SK-N-SH (cell line): ENCODE measurements at regions not wholly inside any gene's neighbourhood (a gene's known extent, or its start where the extent isn't known, plus 50 kb on each side); places are given as distances from the start of the nearest gene placed in this dataset.

Experiments used
- CTCF ChIA-PET: fragments of 300-600, 350-600 bp; formaldehyde crosslinking; extraction: SDS; loops from one replicate; lab custom pipeline; 2021; lab: Yijun Ruan, JAX
- POLR2A ChIA-PET: fragments of 350-600 bp; sonication (Branson Sonifier 250); formaldehyde crosslinking; extraction: SDS; loops from one replicate; lab custom pipeline; 2020; ENCODE audit warnings: antibody characterized with exemption, inconsistent platforms; lab: Yijun Ruan, JAX
- DNase-seq: peaks from one replicate; pipeline ENCODE4 v3.0.0; 2012
- H2AFZ ChIP-seq: fragments of 200-600 bp; sonication (generic); 2 replicates; pipeline ENCODE4 v1.8.1; 2016; ENCODE audit warnings: antibody characterized with exemption, mild to moderate bottlenecking, low read depth
- H3F3A ChIP-seq: fragments of 200-600 bp; sonication (generic); replicated peaks from 2 replicates; pipeline ENCODE3; 2016; ENCODE audit warnings: antibody characterized with exemption, mild to moderate bottlenecking; ENCODE audit not compliant: insufficient read depth
- H3K27ac ChIP-seq, 2 experiments: fragments of 200-500 bp in 1 of 2; fragments of 200-600 bp in 1 of 2; sonication (Bioruptor generic) in 1 of 2; sonication (generic), shearing (Covaris generic) in 1 of 2; 2 replicates each; pipeline versions ENCODE4 v1.5.1 to v1.6.1; 2014 to 2016; ENCODE audit warnings: low read depth in 2 of 2, inconsistent platforms in 1 of 2, low read length in 1 of 2, mild to moderate bottlenecking in 1 of 2, mixed read lengths in 1 of 2
- H3K27me3 ChIP-seq: fragments of 200-600 bp; sonication (generic), shearing (Covaris generic); 2 replicates; pipeline ENCODE4 v1.6.1; 2016; ENCODE audit warnings: mixed run types; ENCODE audit not compliant: insufficient read depth
- H3K36me3 ChIP-seq, 2 experiments: fragments of 200-500 bp in 1 of 2; fragments of 200-600 bp in 1 of 2; sonication (Bioruptor generic) in 1 of 2; sonication (generic) in 1 of 2; replicated peaks in 1 of 2; 2 replicates each; pipeline versions ENCODE3 to v1.5.1; 2014 to 2016; ENCODE audit warnings: low read length in 1 of 2, mild to moderate bottlenecking in 1 of 2; ENCODE audit not compliant: insufficient read depth in 2 of 2, control insufficient read depth in 1 of 2
- H3K4me1 ChIP-seq, 2 experiments: fragments of 200-500 bp in 1 of 2; fragments of 200-600 bp in 1 of 2; sonication (Bioruptor generic) in 1 of 2; sonication (generic), shearing (Covaris generic) in 1 of 2; 2 replicates each; pipeline versions ENCODE4 v1.5.1 to v1.6.1; 2014 to 2016; ENCODE audit warnings: low read depth in 1 of 2, low read length in 1 of 2, mixed run types in 1 of 2; ENCODE audit not compliant: insufficient read depth in 2 of 2, control insufficient read depth in 1 of 2
- H3K4me2 ChIP-seq: fragments of 200-600 bp; sonication (generic), shearing (Covaris generic); 2 replicates; pipeline ENCODE4 v1.6.1; 2017; ENCODE audit warnings: mixed run types
- H3K4me3 ChIP-seq, 2 experiments: fragments of 200-500 bp in 1 of 2; fragments of 200-600 bp in 1 of 2; sonication (Bioruptor generic) in 1 of 2; sonication (generic), shearing (Covaris generic) in 1 of 2; 2 replicates each; pipeline versions ENCODE4 v1.5.1 to v1.8.1; 2014 to 2016; ENCODE audit warnings: low read depth in 2 of 2, inconsistent platforms in 1 of 2, low read length in 1 of 2, mild to moderate bottlenecking in 1 of 2, mixed read lengths in 1 of 2, moderate library complexity in 1 of 2
- H3K79me2 ChIP-seq: fragments of 200-600 bp; sonication (generic); 2 replicates; pipeline ENCODE4 v1.8.1; 2017; ENCODE audit warnings: mild to moderate bottlenecking; ENCODE audit not compliant: insufficient read depth
- H3K9ac ChIP-seq: fragments of 200-600 bp; sonication (generic); 2 replicates; pipeline ENCODE4 v1.6.1; 2017; ENCODE audit warnings: mixed run types
- H3K9me2 ChIP-seq: fragments of 200-600 bp; sonication (generic); 2 replicates; pipeline ENCODE4 v1.6.1; 2017; ENCODE audit warnings: mixed run types
- H3K9me3 ChIP-seq: fragments of 200-600 bp; sonication (generic); 2 replicates; pipeline ENCODE4 v1.6.1; 2017; ENCODE audit warnings: mixed run types, mild to moderate bottlenecking, moderate library complexity
- H4K20me1 ChIP-seq: fragments of 200-600 bp; sonication (generic); 2 replicates; pipeline ENCODE4 v1.6.1; 2017; ENCODE audit warnings: mild to moderate bottlenecking, mixed run types; ENCODE audit not compliant: insufficient read depth
- CHD2 ChIP-seq: fragments of 150-350 bp; IDR thresholded peaks from 2 replicates; pipeline ENCODE4 v1.6.1; 2018; ENCODE audit warnings: low read length; ENCODE audit not compliant: partially characterized antibody
- ELF1 ChIP-seq: IDR thresholded peaks from 2 replicates; pipeline ENCODE4 v1.4.0; 2012
- EZH2phosphoT487 ChIP-seq: fragments of 200-600 bp; sonication (generic); IDR thresholded peaks from 2 replicates; pipeline ENCODE4 v1.6.1; 2017; ENCODE audit warnings: low read depth, mixed run types, mild to moderate bottlenecking, antibody characterized with exemption, moderate library complexity, borderline replicate concordance
- FOXJ3 ChIP-seq: sonication (generic); formaldehyde crosslinking; IDR thresholded peaks from 2 replicates; pipeline ENCODE4 v1.5.1; 2020; ENCODE audit warnings: mild to moderate bottlenecking, missing genetic modification reagents
- GABPA ChIP-seq: IDR thresholded peaks from 2 replicates; pipeline ENCODE4 v1.4.0; 2012; ENCODE audit warnings: low read depth, mild to moderate bottlenecking
- GATA2 ChIP-seq: sonication (generic); formaldehyde crosslinking; IDR thresholded peaks from 2 replicates; pipeline ENCODE4 v1.5.0; 2020; ENCODE audit warnings: mild to moderate bottlenecking, missing genetic modification reagents
- JUND ChIP-seq: IDR thresholded peaks from 2 replicates; pipeline ENCODE4 v1.4.0; 2012
- MEF2A ChIP-seq: IDR thresholded peaks from 2 replicates; pipeline ENCODE4 v1.4.0; 2012; ENCODE audit warnings: low read depth, borderline replicate concordance
- MXI1 ChIP-seq: IDR thresholded peaks from 2 replicates; pipeline ENCODE4 v1.6.1; 2012; ENCODE audit warnings: mild to moderate bottlenecking, low read depth, low read length, improper control_type of control experiment
- NFIC ChIP-seq: IDR thresholded peaks from 2 replicates; pipeline ENCODE4 v1.4.0; 2012; ENCODE audit warnings: borderline replicate concordance
- POLR2AphosphoS5 ChIP-seq: IDR thresholded peaks from 2 replicates; pipeline ENCODE4 v1.6.1; 2012; ENCODE audit warnings: low read depth, low read length
- RXRA ChIP-seq: IDR thresholded peaks from 2 replicates; pipeline ENCODE4 v1.4.0; 2012; ENCODE audit warnings: low read depth, mild to moderate bottlenecking, borderline replicate concordance
- SIN3A ChIP-seq: IDR thresholded peaks from 2 replicates; pipeline ENCODE4 v1.6.1; 2012; ENCODE audit warnings: low read depth, mild to moderate bottlenecking, low read length, moderate library complexity, borderline replicate concordance
- YY1 ChIP-seq: IDR thresholded peaks from 2 replicates; pipeline ENCODE4 v1.4.0; 2012; ENCODE audit warnings: low read depth, mild to moderate bottlenecking
- WGBS: methylation state at CpG from one replicate; pipeline ENCODE4 v1.1.6; 2017; ENCODE audit warnings: low lambda C conversion rate; 5-methylcytosine and 5-hydroxymethylcytosine counted together
- TF ChIP-seq, protein P1 (sequence below): fragments of 150-350 bp; IDR thresholded peaks from 2 replicates; pipeline ENCODE4 v1.6.1; 2017; ENCODE audit warnings: antibody characterized with exemption, low read length, low read depth, borderline replicate concordance
- TF ChIP-seq, protein P2 (sequence below): IDR thresholded peaks from 2 replicates; pipeline ENCODE4 v1.4.0; 2012; ENCODE audit warnings: low read depth
- TF ChIP-seq, protein P3 (sequence below): fragments of 200-600 bp; sonication (generic); IDR thresholded peaks from 2 replicates; pipeline ENCODE4 v1.6.1; 2017; ENCODE audit warnings: antibody characterized with exemption, mild to moderate bottlenecking, moderate library complexity
- TF ChIP-seq, protein P4 (sequence below): IDR thresholded peaks from 2 replicates; pipeline ENCODE4 v1.4.0; 2012; ENCODE audit warnings: low read depth, borderline replicate concordance
- TF ChIP-seq, protein P5 (sequence below): IDR thresholded peaks from 2 replicates; pipeline ENCODE4; 2012

DNA sequence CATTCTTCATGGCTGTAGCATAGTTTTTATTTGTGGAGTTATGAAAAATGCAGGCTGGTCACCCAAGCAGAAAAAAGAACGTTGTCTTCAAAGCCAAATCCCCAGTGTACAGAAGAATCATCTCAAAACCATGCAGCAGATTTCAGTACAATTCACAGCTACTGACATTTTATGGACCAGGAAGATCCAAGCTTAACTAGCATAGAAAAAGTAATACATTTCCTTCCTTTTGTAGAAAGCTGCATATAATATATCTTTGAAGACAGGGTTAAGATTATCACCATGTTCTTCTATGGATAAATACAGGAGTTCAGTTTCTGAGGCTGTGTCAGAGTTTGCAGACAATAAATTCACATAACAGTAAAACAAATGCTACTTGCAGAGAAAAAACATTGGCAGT lies 1054.8 kb upstream of the C9orf72 start:
- Histone ChIP-seq H4K20me1 (no peaks in the 10 kb centered on the region), H3K27ac (no peak overlapping the region), H3K4me1 (no peaks in the 10 kb centered on the region), H3K4me3 (no peak overlapping the region), H3K9ac (no peak overlapping the region), H3K27me3 (no peaks in the 10 kb centered on the region), H3K36me3 (peaks cover 0 to 6% of the 10 kb centered on the region in 2 experiments), H3K79me2 (no peaks in the 10 kb centered on the region), H3K9me2 (no peaks in the 10 kb centered on the region), H3K4me2 (no peak overlapping the region)
- ChIA-PET CTCF (no interaction called here), POLR2A (no interaction called here)
- DNase-seq, result no peak
- TF ChIP-seq POLR2AphosphoS5 (no peak), ELF1 (no peak), CHD2 (no peak), SIN3A (no peak), MXI1 (no peak), NFIC (no peak), YY1 (no peak), EZH2phosphoT487 (no peak), GABPA (no peak), RXRA (no peak), GATA2 (CRISPR knock-in tag) (no peak), MEF2A (no peak), JUND (no peak), FOXJ3 (CRISPR knock-in tag) (no peak)
- TF ChIP-seq, protein P1, sequence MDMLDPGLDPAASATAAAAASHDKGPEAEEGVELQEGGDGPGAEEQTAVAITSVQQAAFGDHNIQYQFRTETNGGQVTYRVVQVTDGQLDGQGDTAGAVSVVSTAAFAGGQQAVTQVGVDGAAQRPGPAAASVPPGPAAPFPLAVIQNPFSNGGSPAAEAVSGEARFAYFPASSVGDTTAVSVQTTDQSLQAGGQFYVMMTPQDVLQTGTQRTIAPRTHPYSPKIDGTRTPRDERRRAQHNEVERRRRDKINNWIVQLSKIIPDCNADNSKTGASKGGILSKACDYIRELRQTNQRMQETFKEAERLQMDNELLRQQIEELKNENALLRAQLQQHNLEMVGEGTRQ, result no peak
- TF ChIP-seq, protein P2, sequence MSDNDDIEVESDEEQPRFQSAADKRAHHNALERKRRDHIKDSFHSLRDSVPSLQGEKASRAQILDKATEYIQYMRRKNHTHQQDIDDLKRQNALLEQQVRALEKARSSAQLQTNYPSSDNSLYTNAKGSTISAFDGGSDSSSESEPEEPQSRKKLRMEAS, result no peak
- TF ChIP-seq, protein P3, sequence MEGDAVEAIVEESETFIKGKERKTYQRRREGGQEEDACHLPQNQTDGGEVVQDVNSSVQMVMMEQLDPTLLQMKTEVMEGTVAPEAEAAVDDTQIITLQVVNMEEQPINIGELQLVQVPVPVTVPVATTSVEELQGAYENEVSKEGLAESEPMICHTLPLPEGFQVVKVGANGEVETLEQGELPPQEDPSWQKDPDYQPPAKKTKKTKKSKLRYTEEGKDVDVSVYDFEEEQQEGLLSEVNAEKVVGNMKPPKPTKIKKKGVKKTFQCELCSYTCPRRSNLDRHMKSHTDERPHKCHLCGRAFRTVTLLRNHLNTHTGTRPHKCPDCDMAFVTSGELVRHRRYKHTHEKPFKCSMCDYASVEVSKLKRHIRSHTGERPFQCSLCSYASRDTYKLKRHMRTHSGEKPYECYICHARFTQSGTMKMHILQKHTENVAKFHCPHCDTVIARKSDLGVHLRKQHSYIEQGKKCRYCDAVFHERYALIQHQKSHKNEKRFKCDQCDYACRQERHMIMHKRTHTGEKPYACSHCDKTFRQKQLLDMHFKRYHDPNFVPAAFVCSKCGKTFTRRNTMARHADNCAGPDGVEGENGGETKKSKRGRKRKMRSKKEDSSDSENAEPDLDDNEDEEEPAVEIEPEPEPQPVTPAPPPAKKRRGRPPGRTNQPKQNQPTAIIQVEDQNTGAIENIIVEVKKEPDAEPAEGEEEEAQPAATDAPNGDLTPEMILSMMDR, result no peak
- TF ChIP-seq, protein P4, sequence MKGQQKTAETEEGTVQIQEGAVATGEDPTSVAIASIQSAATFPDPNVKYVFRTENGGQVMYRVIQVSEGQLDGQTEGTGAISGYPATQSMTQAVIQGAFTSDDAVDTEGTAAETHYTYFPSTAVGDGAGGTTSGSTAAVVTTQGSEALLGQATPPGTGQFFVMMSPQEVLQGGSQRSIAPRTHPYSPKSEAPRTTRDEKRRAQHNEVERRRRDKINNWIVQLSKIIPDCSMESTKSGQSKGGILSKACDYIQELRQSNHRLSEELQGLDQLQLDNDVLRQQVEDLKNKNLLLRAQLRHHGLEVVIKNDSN, result no peak
- TF ChIP-seq, protein P5, sequence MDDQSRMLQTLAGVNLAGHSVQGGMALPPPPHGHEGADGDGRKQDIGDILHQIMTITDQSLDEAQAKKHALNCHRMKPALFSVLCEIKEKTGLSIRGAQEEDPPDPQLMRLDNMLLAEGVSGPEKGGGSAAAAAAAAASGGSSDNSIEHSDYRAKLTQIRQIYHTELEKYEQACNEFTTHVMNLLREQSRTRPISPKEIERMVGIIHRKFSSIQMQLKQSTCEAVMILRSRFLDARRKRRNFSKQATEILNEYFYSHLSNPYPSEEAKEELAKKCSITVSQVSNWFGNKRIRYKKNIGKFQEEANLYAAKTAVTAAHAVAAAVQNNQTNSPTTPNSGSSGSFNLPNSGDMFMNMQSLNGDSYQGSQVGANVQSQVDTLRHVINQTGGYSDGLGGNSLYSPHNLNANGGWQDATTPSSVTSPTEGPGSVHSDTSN, result no peak
- TF ChIP-seq, all 33 proteins: peak for 0
- no peak overlapping the region for H2AFZ ChIP-seq
- no peaks in the 10 kb centered on the region for H3K9me3 ChIP-seq
- H3F3A ChIP-seq, result no peaks in the 10 kb centered on the region
- WGBS, result 65% methylated on average over 1 of the region's 1 CpG
